ENCODE measurements at regions not wholly inside any gene's neighbourhood (a gene's known extent, or its start where the extent isn't known, plus 50 kb on each side); places are given as distances from the start of the nearest gene placed in this dataset.
A peak's percentile ranks its signal among the peaks of the same experiment; 100 is the strongest.

DNA sequence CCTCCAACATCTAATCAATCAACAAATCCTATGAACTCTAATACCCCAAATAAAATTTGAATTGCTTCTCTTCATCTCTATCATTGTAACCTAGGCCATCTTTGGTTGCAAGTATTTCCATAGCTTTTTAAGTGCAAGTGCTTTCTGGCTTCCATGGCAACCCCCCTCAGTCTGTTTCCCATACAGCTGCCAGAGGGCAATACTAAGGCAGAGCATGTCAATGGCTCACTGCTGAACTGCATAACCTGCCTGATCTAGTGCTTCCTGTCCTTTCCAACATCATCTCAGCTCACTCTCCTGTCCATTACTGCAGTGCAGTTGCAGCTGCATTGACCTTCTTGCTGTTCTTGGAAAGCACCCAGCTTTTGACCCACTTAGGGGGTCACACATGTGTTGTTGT lies 198.4 kb downstream of the WNT5A start:
- TF ChIP-seq, protein P1, sequence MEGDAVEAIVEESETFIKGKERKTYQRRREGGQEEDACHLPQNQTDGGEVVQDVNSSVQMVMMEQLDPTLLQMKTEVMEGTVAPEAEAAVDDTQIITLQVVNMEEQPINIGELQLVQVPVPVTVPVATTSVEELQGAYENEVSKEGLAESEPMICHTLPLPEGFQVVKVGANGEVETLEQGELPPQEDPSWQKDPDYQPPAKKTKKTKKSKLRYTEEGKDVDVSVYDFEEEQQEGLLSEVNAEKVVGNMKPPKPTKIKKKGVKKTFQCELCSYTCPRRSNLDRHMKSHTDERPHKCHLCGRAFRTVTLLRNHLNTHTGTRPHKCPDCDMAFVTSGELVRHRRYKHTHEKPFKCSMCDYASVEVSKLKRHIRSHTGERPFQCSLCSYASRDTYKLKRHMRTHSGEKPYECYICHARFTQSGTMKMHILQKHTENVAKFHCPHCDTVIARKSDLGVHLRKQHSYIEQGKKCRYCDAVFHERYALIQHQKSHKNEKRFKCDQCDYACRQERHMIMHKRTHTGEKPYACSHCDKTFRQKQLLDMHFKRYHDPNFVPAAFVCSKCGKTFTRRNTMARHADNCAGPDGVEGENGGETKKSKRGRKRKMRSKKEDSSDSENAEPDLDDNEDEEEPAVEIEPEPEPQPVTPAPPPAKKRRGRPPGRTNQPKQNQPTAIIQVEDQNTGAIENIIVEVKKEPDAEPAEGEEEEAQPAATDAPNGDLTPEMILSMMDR (conservative IDR thresholded peaks at IDR 0.05; ENCODE audit: low read depth, low read length) = no peak
- no peak overlapping the region for H3K4me3 ChIP-seq (ENCODE audit: low read depth, low read length)
- peak; percentile 43 for DNase-seq (ENCODE audit: low read depth)

DNA sequence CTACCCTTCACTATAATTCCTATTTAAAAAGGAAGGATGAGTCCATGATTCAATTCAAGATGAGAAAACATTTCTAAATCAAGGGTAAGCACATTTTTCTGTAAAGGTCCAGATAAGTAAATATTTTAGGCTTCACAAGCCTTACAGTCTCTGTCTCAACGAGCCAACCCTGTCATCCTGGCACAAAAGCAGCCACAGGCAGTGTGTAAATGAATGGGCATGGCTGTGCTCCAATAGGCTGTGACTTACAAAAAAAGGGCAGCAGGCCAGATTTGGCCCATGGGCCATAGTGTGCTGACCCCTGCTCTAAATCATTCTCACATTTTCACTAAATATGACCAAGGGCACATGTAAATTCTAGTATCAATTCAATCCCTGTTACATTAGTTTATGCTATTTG lies 200.4 kb downstream of the WNT5A start:
- no peak for DNase-seq (ENCODE audit: low read depth)
- TF ChIP-seq, protein P1 (conservative IDR thresholded peaks at IDR 0.05; ENCODE audit: low read depth, low read length) = no peak
- no peak overlapping the region for H3K4me3 ChIP-seq (ENCODE audit: low read depth, low read length)

DNA sequence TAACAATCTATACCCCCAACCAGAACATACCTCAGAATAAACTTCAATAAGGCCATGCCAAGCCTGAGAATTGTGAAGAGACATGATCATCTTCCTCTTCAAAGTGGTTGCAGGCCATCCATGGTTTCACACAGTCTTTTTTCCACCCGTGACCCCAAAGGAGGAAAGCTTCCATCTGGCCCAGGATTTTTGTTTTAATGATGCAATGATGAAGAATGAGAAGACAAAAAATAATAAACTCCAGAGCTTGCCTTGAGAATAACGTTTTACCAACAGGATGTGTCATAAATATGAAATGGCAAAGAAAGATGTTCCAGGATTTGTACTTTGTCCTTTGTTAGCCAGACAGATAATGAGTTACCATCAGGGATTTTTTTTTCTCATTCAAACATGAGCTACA lies 201.9 kb downstream of the WNT5A start:
- TF ChIP-seq, protein P1 (conservative IDR thresholded peaks at IDR 0.05; ENCODE audit: low read depth, low read length) = no peak
- no peak for DNase-seq (ENCODE audit: low read depth)
- H3K4me3 ChIP-seq (ENCODE audit: low read depth, low read length) = no peak overlapping the region

DNA sequence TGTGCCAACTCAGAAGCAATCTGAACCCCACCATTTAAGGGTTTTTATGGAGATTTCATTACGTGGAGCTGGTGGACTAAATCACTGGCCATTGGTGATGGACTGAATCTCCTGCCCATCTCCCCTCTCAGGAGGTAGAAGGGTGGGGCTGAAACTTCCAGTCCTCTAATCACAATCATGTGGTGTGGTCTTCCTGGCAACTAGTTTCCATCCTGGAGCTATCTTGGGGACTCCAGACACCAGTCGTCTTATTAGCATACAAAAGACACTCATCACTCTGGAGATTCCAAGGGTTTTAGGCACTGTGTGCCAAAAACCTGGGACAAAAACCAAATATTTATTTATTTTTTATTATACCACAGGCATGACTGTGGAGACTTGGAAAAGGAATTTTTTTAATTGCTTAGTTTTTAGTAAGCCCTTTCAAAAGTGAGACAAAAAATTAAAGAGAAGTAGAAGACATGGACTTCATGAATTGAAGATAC lies 203.6 kb downstream of the WNT5A start:
- no peak for DNase-seq (ENCODE audit: low read depth)
- H3K4me3 ChIP-seq (ENCODE audit: low read depth, low read length) = no peak overlapping the region
- TF ChIP-seq, protein P1 (conservative IDR thresholded peaks at IDR 0.05; ENCODE audit: low read depth, low read length) = no peak

DNA sequence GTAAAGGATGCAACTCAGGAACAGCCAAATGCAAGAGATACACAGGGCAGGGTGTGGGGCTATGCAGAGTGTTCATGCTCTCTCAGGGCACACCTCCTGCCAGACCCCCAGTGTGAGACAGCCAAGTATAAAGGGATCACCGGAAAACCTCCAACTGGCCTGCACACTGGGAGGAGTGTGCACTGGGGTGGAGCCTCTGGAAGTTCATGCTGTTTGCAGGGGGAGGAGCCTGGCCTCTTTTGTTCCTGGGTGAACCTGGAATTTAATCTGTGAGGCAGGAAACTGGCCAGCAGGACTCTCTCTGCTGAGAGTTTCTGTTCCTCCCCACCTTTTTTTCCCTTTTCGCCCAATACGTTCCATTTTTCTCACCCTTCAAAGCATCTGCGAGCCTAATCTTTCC lies 204.1 kb downstream of the WNT5A start:
- no peak overlapping the region for H3K4me3 ChIP-seq (ENCODE audit: low read depth, low read length)
- no peak for DNase-seq (ENCODE audit: low read depth)
- TF ChIP-seq, protein P1 (conservative IDR thresholded peaks at IDR 0.05; ENCODE audit: low read depth, low read length) = no peak

DNA sequence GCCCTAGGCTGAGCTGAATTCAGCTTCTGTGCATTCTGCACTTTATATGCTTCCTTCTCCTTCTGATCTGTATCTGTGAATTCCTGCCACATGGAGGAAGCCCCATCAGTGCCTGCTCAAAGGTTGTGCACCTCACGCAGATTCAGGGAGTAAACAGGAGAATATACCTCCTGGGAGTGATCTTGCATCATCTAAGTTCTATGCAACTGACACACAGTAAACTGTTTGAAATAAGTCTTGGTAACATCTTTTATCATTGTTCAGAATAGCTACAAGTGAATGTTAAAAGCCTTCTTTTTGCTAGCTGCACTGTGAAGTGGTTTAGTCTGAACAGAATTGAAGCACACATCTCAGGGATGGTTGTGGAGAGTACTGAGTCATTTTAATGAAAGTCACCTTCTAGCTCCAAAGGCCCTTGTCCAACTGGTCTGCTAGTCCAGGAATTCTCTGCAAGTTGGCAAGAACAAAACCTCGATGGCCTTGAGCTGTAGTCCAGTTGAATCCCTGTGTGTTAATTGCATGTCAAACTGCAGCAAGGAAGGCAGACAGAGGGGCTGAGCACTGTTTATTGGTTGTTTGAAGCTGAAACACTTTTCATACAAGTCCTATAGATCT lies 215.0 kb downstream of the WNT5A start:
- no peak for DNase-seq (ENCODE audit: low read depth)
- no peak overlapping the region for H3K4me3 ChIP-seq (ENCODE audit: low read depth, low read length)
- TF ChIP-seq, protein P1 (conservative IDR thresholded peaks at IDR 0.05; ENCODE audit: low read depth, low read length) = no peak

DNA sequence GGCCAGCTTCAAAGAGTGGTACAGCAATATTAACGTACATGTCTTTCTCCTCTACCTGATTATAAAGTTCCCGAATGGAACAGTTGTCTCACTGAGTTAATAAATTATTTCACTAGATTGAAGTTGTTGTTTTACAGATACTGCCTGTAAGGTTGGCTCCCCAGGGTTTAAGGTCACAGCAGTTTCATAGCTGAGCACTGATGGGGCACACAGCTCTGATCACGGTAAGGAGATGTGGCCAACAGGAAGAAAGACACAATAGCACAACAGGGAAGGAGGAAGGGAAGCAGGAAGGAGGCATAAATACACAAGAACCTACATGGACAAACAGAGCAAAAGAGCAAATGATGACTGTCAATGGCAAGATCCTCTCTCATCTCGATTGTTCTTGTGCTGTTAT lies 215.6 kb downstream of the WNT5A start:
- H3K4me3 ChIP-seq (ENCODE audit: low read depth, low read length) = no peak overlapping the region
- TF ChIP-seq, protein P1 (conservative IDR thresholded peaks at IDR 0.05; ENCODE audit: low read depth, low read length) = no peak
- DNase-seq (ENCODE audit: low read depth) = no peak
